ENCODE measurements at regions not wholly inside any gene's neighbourhood (a gene's known extent, or its start where the extent isn't known, plus 50 kb on each side); places are given as distances from the start of the nearest gene placed in this dataset.
"Not testable (repeated sequence)": the region's sequence is repeated elsewhere in the genome, so short reads cannot be mapped to it uniquely, and the experiment has no call there.

DNA sequence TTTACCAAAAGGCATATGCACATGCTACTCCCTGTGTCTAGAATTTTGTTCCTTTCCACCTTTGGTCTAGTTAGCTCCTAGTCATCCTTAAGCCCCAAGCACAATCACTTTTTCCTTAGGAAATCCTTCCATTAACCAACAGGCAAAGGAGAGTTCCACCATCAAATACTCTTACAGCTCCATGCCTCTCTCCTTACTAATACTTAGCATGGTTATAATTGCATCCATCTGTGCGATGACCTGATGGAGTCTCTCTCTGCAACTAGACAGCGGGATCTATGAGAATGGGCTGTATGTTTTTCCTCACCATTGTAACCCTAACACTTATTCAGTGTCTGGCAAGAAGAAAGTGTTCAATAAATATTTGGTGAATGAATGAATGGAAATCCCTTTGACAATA lies 69.3 kb upstream of the SMAD3 start:
- H3K4me1 ChIP-seq (ENCODE audit: control insufficient read depth in 1 of 2, insufficient read depth in 2 of 2, low read length in 2 of 2): peaks cover 14 to 27% of the 10 kb centered on the region in 2 experiments
- H4K20me1 ChIP-seq (ENCODE audit: insufficient read depth): no peaks in the 10 kb centered on the region
- peak overlapping the region; percentile 68 for H2AFZ ChIP-seq (ENCODE audit: low read depth, low read length, poor library complexity, severe bottlenecking)
- no peaks in the 10 kb centered on the region for H3K9me2 ChIP-seq (ENCODE audit: insufficient read depth)
- H3K36me3 ChIP-seq (ENCODE audit: control insufficient read depth in 1 of 2, insufficient read depth in 2 of 2, low read length in 2 of 2): no peaks in the 10 kb centered on the region
- no peak overlapping the region for H3K9ac ChIP-seq (ENCODE audit: low read length)
- no peaks in the 10 kb centered on the region for H3K9me3 ChIP-seq (ENCODE audit: control insufficient read depth in 1 of 2, insufficient read depth in 1 of 2, low read depth in 1 of 2, low read length in 2 of 2)
- DNase-seq (ENCODE audit: low read depth, low spot score) (no peak), ATAC-seq (no peak)
- ChIA-PET CTCF (no interaction called here), RAD21 (ENCODE audit: low non-redundant PET in 1 of 2, low total read pairs in 2 of 2, uncharacterized antibody in 2 of 2, unreplicated experiment in 2 of 2) (no interaction called here), POLR2A (no interaction called here)
- no peak overlapping the region for H3K4me2 ChIP-seq (ENCODE audit: low read length)
- intact Hi-C loops (cut with micrococcal nuclease): no loop called here
- H3K27ac ChIP-seq (ENCODE audit: low read depth, low read length): no peak overlapping the region
- H3K27me3 ChIP-seq (ENCODE audit: insufficient read depth, low read length): no peaks in the 10 kb centered on the region
- no peaks in the 10 kb centered on the region for H3K79me2 ChIP-seq (ENCODE audit: insufficient read depth, low read length)
- TF ChIP-seq RAD21 (IDR thresholded peaks at IDR 0.05; ENCODE audit: low read depth) (no peak), FOSL1 (IDR thresholded peaks at IDR 0.05; ENCODE audit: low read depth) (no peak), ZFX (IDR thresholded peaks at IDR 0.05) (no peak), CTCF (IDR thresholded peaks at IDR 0.05 in 2 of 3, conservative IDR thresholded peaks at IDR 0.05 in 1 of 3; ENCODE audit: borderline replicate concordance in 1 of 3, insufficient read depth in 1 of 3, low read depth in 2 of 3, low read length in 2 of 3) (no peak), ELF1 (IDR thresholded peaks at IDR 0.05; ENCODE audit: borderline replicate concordance, low read depth) (no peak)
- TF ChIP-seq, protein P1, sequence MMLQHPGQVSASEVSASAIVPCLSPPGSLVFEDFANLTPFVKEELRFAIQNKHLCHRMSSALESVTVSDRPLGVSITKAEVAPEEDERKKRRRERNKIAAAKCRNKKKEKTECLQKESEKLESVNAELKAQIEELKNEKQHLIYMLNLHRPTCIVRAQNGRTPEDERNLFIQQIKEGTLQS (IDR thresholded peaks at IDR 0.05): no peak
- BruUV-seq (replicated peaks): no TSS peak
- H3K4me3 ChIP-seq (replicated peaks in 1 of 2; ENCODE audit: low read depth in 1 of 2, low read length in 2 of 2): no peak overlapping the region

GRCh38 chr15:66997212-66997611 lies 68.2 kb upstream of the SMAD3 start:
- DNase-seq (ENCODE audit: low read depth, low spot score): no peak
- RAD21 ChIA-PET (ENCODE audit: low non-redundant PET in 1 of 2, low total read pairs in 2 of 2, uncharacterized antibody in 2 of 2, unreplicated experiment in 2 of 2): no interaction called here
- no TSS peak for BruUV-seq (replicated peaks)

DNA sequence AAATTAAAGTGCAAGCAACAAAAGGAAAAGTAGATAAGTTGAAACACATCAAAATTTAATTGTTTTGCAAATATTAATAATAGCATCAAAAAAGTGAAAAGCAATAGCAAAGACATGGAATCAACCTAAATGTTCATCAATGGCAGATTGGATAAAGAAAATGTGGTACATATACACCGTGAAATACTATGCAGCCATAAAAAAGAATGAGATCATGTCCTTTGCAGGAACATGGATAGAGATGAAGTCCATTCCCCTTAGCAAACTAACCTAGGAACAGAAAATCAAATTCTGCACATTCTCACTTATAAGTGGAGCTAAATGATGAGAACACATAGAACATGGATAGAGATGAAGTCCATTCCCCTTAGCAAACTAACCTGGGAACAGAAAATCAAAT lies 67.2 kb upstream of the SMAD3 start:
- H3K9ac ChIP-seq (ENCODE audit: low read length); RAD21 ChIA-PET (ENCODE audit: low non-redundant PET in 1 of 2, low total read pairs in 2 of 2, uncharacterized antibody in 2 of 2, unreplicated experiment in 2 of 2); H3K4me2 ChIP-seq (ENCODE audit: low read length); CTCF ChIA-PET; POLR2A ChIA-PET; H3K27me3 ChIP-seq (ENCODE audit: insufficient read depth, low read length); BruUV-seq (replicated peaks); DNase-seq (ENCODE audit: low read depth, low spot score); H3K9me2 ChIP-seq (ENCODE audit: insufficient read depth); ATAC-seq; H3K4me3 ChIP-seq (replicated peaks in 1 of 2; ENCODE audit: low read depth in 1 of 2, low read length in 2 of 2); H3K9me3 ChIP-seq (ENCODE audit: control insufficient read depth in 1 of 2, insufficient read depth in 1 of 2, low read depth in 1 of 2, low read length in 2 of 2); intact Hi-C loops (cut with micrococcal nuclease); H4K20me1 ChIP-seq (ENCODE audit: insufficient read depth); H2AFZ ChIP-seq (ENCODE audit: low read depth, low read length, poor library complexity, severe bottlenecking); H3K36me3 ChIP-seq (ENCODE audit: control insufficient read depth in 1 of 2, insufficient read depth in 2 of 2, low read length in 2 of 2); H3K79me2 ChIP-seq (ENCODE audit: insufficient read depth, low read length); H3K27ac ChIP-seq (ENCODE audit: low read depth, low read length): not testable (repeated sequence)
- peaks cover 14 to 29% of the 10 kb centered on the region in 2 experiments for H3K4me1 ChIP-seq (ENCODE audit: control insufficient read depth in 1 of 2, insufficient read depth in 2 of 2, low read length in 2 of 2)

More at GRCh38 chr15:66997212-66997611, 68.2 kb upstream of the SMAD3 start:
- Histone ChIP-seq H3K27me3 (ENCODE audit: insufficient read depth, low read length) (no peaks in the 10 kb centered on the region), H3K79me2 (ENCODE audit: insufficient read depth, low read length) (no peaks in the 10 kb centered on the region), H3K9me3 (ENCODE audit: control insufficient read depth in 1 of 2, insufficient read depth in 1 of 2, low read depth in 1 of 2, low read length in 2 of 2) (no peaks in the 10 kb centered on the region), H3K9me2 (ENCODE audit: insufficient read depth) (no peaks in the 10 kb centered on the region), H2AFZ (ENCODE audit: low read depth, low read length, poor library complexity, severe bottlenecking) (peak overlapping the region; percentile 74), H3K4me3 (replicated peaks in 1 of 2; ENCODE audit: low read depth in 1 of 2, low read length in 2 of 2) (no peak overlapping the region), H3K9ac (ENCODE audit: low read length) (no peak overlapping the region), H3K4me2 (ENCODE audit: low read length) (peak overlapping the region; percentile 44; the same call in 1 of the 2 replicates), H3K36me3 (ENCODE audit: control insufficient read depth in 1 of 2, insufficient read depth in 2 of 2, low read length in 2 of 2) (no peaks in the 10 kb centered on the region), H4K20me1 (ENCODE audit: insufficient read depth) (no peaks in the 10 kb centered on the region), H3K27ac (ENCODE audit: low read depth, low read length) (no peak overlapping the region), H3K4me1 (ENCODE audit: control insufficient read depth in 1 of 2, insufficient read depth in 2 of 2, low read length in 2 of 2) (peaks cover 14 to 27% of the 10 kb centered on the region in 2 experiments)
- TF ChIP-seq EGR1 (IDR thresholded peaks at IDR 0.05; ENCODE audit: low read depth) (no peak), ZFX (IDR thresholded peaks at IDR 0.05) (no peak), SP1 (IDR thresholded peaks at IDR 0.05; ENCODE audit: low read depth) (0 out of 2 replicates have a peak, but pooled peaks have one; percentile 34), RAD21 (IDR thresholded peaks at IDR 0.05; ENCODE audit: low read depth) (no peak), FOSL1 (IDR thresholded peaks at IDR 0.05; ENCODE audit: low read depth) (no peak), YY1 (IDR thresholded peaks at IDR 0.05; ENCODE audit: extremely low read depth, insufficient replicate concordance, low read depth, low read length) (no peak)
- ChIA-PET CTCF (no interaction called here), POLR2A (no interaction called here)
- peak; percentile 89 for ATAC-seq
- intact Hi-C loops (cut with micrococcal nuclease): no loop called here
